Memory B cell (primary cell): ENCODE measurements at regions not wholly inside any gene's neighbourhood (a gene's known extent, or its start where the extent isn't known, plus 50 kb on each side); places are given as distances from the start of the nearest gene placed in this dataset.

Experiments
- ATAC-seq: fragments of 150-1000 bp; cut with Tn5 transposase; 2 replicates; pipeline ENCODE4 v1.10.0; 2021; ENCODE audit warnings: low read depth, mild to moderate bottlenecking, moderate library complexity
- DNase-seq, 2 donors: peaks; one replicate each; pipeline ENCODE4 v3.0.0; 2022; ENCODE audit warnings: low spot score in 2 of 2
- H3K27ac Mint-ChIP-seq: one replicate; pipeline ENCODE4 v1.8.0; 2022; ENCODE audit warnings: mild to moderate bottlenecking, moderate library complexity, mixed read lengths
- H3K27me3 Mint-ChIP-seq: one replicate; pipeline ENCODE4 v1.8.0; 2022; ENCODE audit warnings: mixed read lengths
- H3K36me3 Mint-ChIP-seq: one replicate; pipeline ENCODE4 v1.8.0; 2022; ENCODE audit warnings: mild to moderate bottlenecking, mixed read lengths
- H3K4me1 Mint-ChIP-seq: one replicate; pipeline ENCODE4 v1.8.0; 2022; ENCODE audit warnings: mixed read lengths
- H3K4me3 Mint-ChIP-seq: one replicate; pipeline ENCODE4 v1.8.0; 2022; ENCODE audit warnings: mild to moderate bottlenecking, moderate library complexity, mixed read lengths
- H3K9me3 Mint-ChIP-seq: one replicate; pipeline ENCODE4 v1.8.0; 2022; ENCODE audit warnings: mixed read lengths

GRCh38 chr2:129901754-129902415 is 77.6 kb upstream of the RAB6C start:
- peaks cover 7% of the 10 kb centered on the region for H3K9me3 Mint-ChIP-seq
- no peaks in the 10 kb centered on the region for H3K4me1 Mint-ChIP-seq
- DNase-seq (no peak), ATAC-seq (no peak)
- no peak overlapping the region for H3K4me3 Mint-ChIP-seq
- peaks cover 4% of the 10 kb centered on the region for H3K27me3 Mint-ChIP-seq
- H3K36me3 Mint-ChIP-seq: no peaks in the 10 kb centered on the region
- H3K27ac Mint-ChIP-seq: no peak overlapping the region

GRCh38 chr2:129902731-129903585 is 76.5 kb upstream of the RAB6C start:
- Mint-ChIP-seq H3K36me3 (no peaks in the 10 kb centered on the region), H3K9me3 (peaks cover 7% of the 10 kb centered on the region), H3K27me3 (peaks cover 8% of the 10 kb centered on the region), H3K4me1 (no peaks in the 10 kb centered on the region), H3K27ac (no peak overlapping the region), H3K4me3 (no peak overlapping the region)
- ATAC-seq (no peak), DNase-seq (no peak)

- DNase-seq (no peak), ATAC-seq (no peak)
- peaks cover 9% of the 10 kb centered on the region for H3K27me3 Mint-ChIP-seq
Observed at GRCh38 chr2:129903586-129904425, 75.7 kb upstream of the RAB6C start.

GRCh38 chr2:129904532-129905446 is 74.7 kb upstream of the RAB6C start:
- no peaks in the 10 kb centered on the region for H3K36me3 Mint-ChIP-seq

More at GRCh38 chr2:129903586-129904425, 75.7 kb upstream of the RAB6C start:
- Mint-ChIP-seq H3K36me3 (no peaks in the 10 kb centered on the region), H3K4me3 (no peak overlapping the region), H3K4me1 (no peaks in the 10 kb centered on the region), H3K9me3 (peaks cover 7% of the 10 kb centered on the region), H3K27ac (no peak overlapping the region)

GRCh38 chr2:129905664-129906081 is 73.8 kb upstream of the RAB6C start:
- no peaks in the 10 kb centered on the region for H3K36me3 Mint-ChIP-seq
- H3K4me1 Mint-ChIP-seq: no peaks in the 10 kb centered on the region
- no peak overlapping the region for H3K4me3 Mint-ChIP-seq
- peaks cover 9% of the 10 kb centered on the region for H3K27me3 Mint-ChIP-seq
- H3K27ac Mint-ChIP-seq: no peak overlapping the region
- H3K9me3 Mint-ChIP-seq: peaks cover 2% of the 10 kb centered on the region
- DNase-seq (no peak), ATAC-seq (no peak)

More at GRCh38 chr2:129904532-129905446, 74.7 kb upstream of the RAB6C start:
- Mint-ChIP-seq H3K4me1 (no peaks in the 10 kb centered on the region), H3K27ac (no peak overlapping the region), H3K27me3 (peaks cover 9% of the 10 kb centered on the region), H3K9me3 (peaks cover 3% of the 10 kb centered on the region), H3K4me3 (no peak overlapping the region)
- no peak for DNase-seq
- ATAC-seq: no peak

- no peaks in the 10 kb centered on the region for H3K4me1 Mint-ChIP-seq
- ATAC-seq: no peak
- H3K27me3 Mint-ChIP-seq: peaks cover 9% of the 10 kb centered on the region
- H3K9me3 Mint-ChIP-seq: no peaks in the 10 kb centered on the region
- DNase-seq: no peak
- no peak overlapping the region for H3K4me3 Mint-ChIP-seq
- no peak overlapping the region for H3K27ac Mint-ChIP-seq
- H3K36me3 Mint-ChIP-seq: no peaks in the 10 kb centered on the region
Observed at GRCh38 chr2:129906139-129906860, 73.2 kb upstream of the RAB6C start.

GRCh38 chr2:129906861-129907235 is 72.6 kb upstream of the RAB6C start:
- Mint-ChIP-seq H3K9me3 (no peaks in the 10 kb centered on the region), H3K27ac (no peak overlapping the region), H3K27me3 (peaks cover 9% of the 10 kb centered on the region), H3K36me3 (no peaks in the 10 kb centered on the region), H3K4me3 (no peak overlapping the region), H3K4me1 (no peaks in the 10 kb centered on the region)
- ATAC-seq: no peak
- DNase-seq: no peak

GRCh38 chr2:129907256-129907998 is 72.0 kb upstream of the RAB6C start:
- Mint-ChIP-seq H3K4me3 (no peak overlapping the region), H3K4me1 (no peaks in the 10 kb centered on the region), H3K27me3 (peaks cover 9% of the 10 kb centered on the region), H3K27ac (no peak overlapping the region), H3K9me3 (no peaks in the 10 kb centered on the region), H3K36me3 (no peaks in the 10 kb centered on the region)
- DNase-seq (no peak), ATAC-seq (no peak)

GRCh38 chr2:129908721-129909373 is 70.6 kb upstream of the RAB6C start:
- no peak overlapping the region for H3K4me3 Mint-ChIP-seq
- H3K4me1 Mint-ChIP-seq: no peaks in the 10 kb centered on the region
- DNase-seq (no peak), ATAC-seq (no peak)
- H3K27me3 Mint-ChIP-seq: peaks cover 9% of the 10 kb centered on the region
- H3K36me3 Mint-ChIP-seq: no peaks in the 10 kb centered on the region
- H3K27ac Mint-ChIP-seq: no peak overlapping the region
- no peaks in the 10 kb centered on the region for H3K9me3 Mint-ChIP-seq

- Mint-ChIP-seq H3K4me3 (no peak overlapping the region), H3K36me3 (no peaks in the 10 kb centered on the region), H3K27me3 (peaks cover 15% of the 10 kb centered on the region), H3K9me3 (no peaks in the 10 kb centered on the region), H3K4me1 (peaks cover 2% of the 10 kb centered on the region), H3K27ac (no peak overlapping the region)
- ATAC-seq (no peak), DNase-seq (no peak)
Observed at GRCh38 chr2:129909651-129910418, 69.6 kb upstream of the RAB6C start.

- Mint-ChIP-seq H3K36me3 (no peaks in the 10 kb centered on the region), H3K27me3 (peaks cover 14% of the 10 kb centered on the region), H3K9me3 (no peaks in the 10 kb centered on the region), H3K27ac (no peak overlapping the region), H3K4me3 (no peak overlapping the region), H3K4me1 (peaks cover 2% of the 10 kb centered on the region)
- ATAC-seq (no peak), DNase-seq (no peak)
Observed at GRCh38 chr2:129910446-129911362, 68.8 kb upstream of the RAB6C start.
